C4-2B (cell line): ENCODE measurements at regions not wholly inside any gene's neighbourhood (a gene's known extent, or its start where the extent isn't known, plus 50 kb on each side); places are given as distances from the start of the nearest gene placed in this dataset.
"Not testable (repeated sequence)": the region's sequence is repeated elsewhere in the genome, so short reads cannot be mapped to it uniquely, and the experiment has no call there.

Experiments used
- H3K27ac ChIP-seq: fragments of 450-650 bp; 2 replicates; pipeline ENCODE4 v1.5.1; 2017
- CTCF ChIP-seq: fragments of 450-650 bp; conservative IDR thresholded peaks from 2 replicates; pipeline ENCODE4 v1.5.1; 2017; ENCODE audit warnings: mild to moderate bottlenecking
- ZFX ChIP-seq: fragments of 450-650 bp; IDR thresholded peaks from 2 replicates; pipeline ENCODE4 v1.6.1; 2017

GRCh38 chr17:34474706-34475105 is 104.7 kb upstream of the TMEM132E start:
- no peak overlapping the region for H3K27ac ChIP-seq
- TF ChIP-seq CTCF: no peak
- TF ChIP-seq ZFX: no peak

DNA sequence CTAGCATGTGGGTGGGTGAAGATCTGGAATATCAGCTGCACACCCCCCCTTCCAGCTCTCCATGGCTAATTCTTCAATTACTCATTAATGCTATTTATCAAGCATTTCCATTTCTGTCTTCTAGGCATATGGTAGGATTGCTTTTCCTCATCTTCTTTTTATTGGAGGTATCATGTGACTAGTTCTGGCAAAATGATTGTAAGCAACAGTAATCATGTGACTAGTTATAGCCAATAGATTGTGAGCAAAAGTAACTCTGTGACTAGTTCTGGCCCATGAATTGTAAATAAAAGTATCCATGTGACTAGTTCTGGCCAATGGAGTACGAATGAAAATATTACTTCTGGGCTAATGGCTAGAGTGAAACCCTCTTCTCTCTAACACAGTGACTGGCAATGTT is 107.0 kb upstream of the TMEM132E start:
- no peak overlapping the region for H3K27ac ChIP-seq
- TF ChIP-seq CTCF (no peak), ZFX (no peak)

DNA sequence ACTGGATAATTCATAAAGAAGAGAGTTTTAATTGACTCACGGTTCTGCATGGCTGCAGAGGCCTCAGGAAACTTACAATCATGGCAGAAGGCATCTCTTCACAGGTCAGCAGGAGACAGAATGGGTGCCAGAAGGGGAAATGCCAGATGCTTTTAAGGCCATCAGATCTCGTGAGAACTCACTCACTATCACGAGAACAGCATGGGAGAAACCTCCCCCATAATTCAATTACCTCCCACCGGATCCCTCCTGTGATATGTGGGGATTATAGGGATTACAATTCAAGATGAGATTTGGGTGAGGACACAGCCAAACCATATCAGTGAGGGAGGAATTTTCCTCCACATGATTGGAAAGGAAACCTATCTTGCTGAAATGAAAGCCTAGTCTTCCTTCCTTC is 108.1 kb upstream of the TMEM132E start:
- not testable (repeated sequence) for H3K27ac ChIP-seq

GRCh38 chr17:34465789-34466188 is 102.8 kb upstream of the CCL1 start:
- H3K27ac ChIP-seq: no peak overlapping the region
- TF ChIP-seq ZFX (no peak), CTCF (no peak)

DNA sequence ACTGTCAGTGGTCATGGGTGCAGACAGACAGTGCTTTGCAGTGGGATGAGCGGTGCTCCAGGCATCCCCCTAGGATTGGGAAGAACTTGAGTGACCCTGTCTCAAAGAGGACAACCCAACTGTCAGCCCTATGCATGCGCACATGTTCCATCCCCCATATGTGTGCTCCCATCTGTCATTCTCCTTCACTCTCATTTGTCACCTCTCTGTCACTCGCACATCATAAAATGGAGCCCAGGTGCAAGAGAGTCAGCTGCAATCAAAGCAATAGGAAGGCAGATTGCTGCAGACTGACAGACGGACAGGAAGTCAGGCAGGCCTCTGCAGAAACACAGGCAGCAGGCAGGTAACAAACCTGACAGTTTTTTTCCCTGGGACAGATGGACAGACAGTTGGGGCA is 101.8 kb upstream of the CCL1 start:
- no peak for TF ChIP-seq CTCF
- TF ChIP-seq ZFX: no peak

GRCh38 chr17:34458266-34458665 is 95.2 kb upstream of the CCL1 start:
- TF ChIP-seq ZFX (no peak), CTCF (no peak)

More for the DNA sequence above, 101.8 kb upstream of the CCL1 start:
- H3K27ac ChIP-seq: no peak overlapping the region

GRCh38 chr17:34456121-34456520 is 93.1 kb upstream of the CCL1 start:
- H3K27ac ChIP-seq: no peak overlapping the region
- TF ChIP-seq CTCF: no peak
- no peak for TF ChIP-seq ZFX

More at GRCh38 chr17:34458266-34458665, 95.2 kb upstream of the CCL1 start:
- no peak overlapping the region for H3K27ac ChIP-seq

DNA sequence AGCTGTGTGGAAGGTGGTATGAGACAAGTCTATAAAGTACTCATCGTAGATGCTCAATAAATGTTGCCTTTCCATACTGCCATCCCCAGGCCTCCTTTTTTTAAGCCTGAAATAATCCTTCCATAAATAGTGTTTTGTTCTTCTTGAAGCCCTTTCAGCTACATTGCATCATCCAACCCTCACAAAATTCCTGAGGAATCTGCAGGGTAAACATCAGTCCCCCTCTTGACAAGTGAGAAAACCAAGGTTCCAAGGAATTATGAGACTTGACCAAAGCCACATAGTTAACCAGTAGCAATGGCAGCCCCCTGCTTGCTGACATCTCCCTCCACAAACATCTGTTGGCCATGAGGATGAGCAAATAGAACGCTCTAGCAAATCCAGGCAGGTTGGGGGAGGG is 89.7 kb upstream of the CCL1 start:
- no peak overlapping the region for H3K27ac ChIP-seq

More for the DNA sequence above, 89.7 kb upstream of the CCL1 start:
- no peak for TF ChIP-seq CTCF
